Erythroblast (primary cell): ENCODE measurements at regions not wholly inside any gene's neighbourhood (a gene's known extent, or its start where the extent isn't known, plus 50 kb on each side); places are given as distances from the start of the nearest gene placed in this dataset.

Experiments
- GATA1 ChIP-seq: IDR thresholded peaks from 2 replicates; pipeline ENCODE4 v1.6.1; 2011; ENCODE audit warnings: low read depth, mild to moderate bottlenecking, control low read depth, low read length, moderate library complexity
- POLR2A ChIP-seq: IDR thresholded peaks from 2 replicates; pipeline ENCODE4 v1.6.1; 2011; ENCODE audit warnings: mild to moderate bottlenecking, low read length

GRCh38 chr7:11950281-11950680, 118.3 kb upstream of the THSD7A start:
- no peak for TF ChIP-seq POLR2A
- no peak for TF ChIP-seq GATA1
